ENCODE measurements at regions not wholly inside any gene's neighbourhood (a gene's known extent, or its start where the extent isn't known, plus 50 kb on each side); places are given as distances from the start of the nearest gene placed in this dataset.
"Not testable (repeated sequence)": the region's sequence is repeated elsewhere in the genome, so short reads cannot be mapped to it uniquely, and the experiment has no call there.

GRCh38 chr6:60765331-60765730 lies 1520.7 kb downstream of the KHDRBS2 start:
- TF ChIP-seq CTCF (IDR thresholded peaks at IDR 0.05; ENCODE audit: low read length); EZH2 (optimal IDR thresholded peaks at IDR 0.05; ENCODE audit: low read depth, low read length); EZH2phosphoT487 (IDR thresholded peaks at IDR 0.05; ENCODE audit: low read length): not testable (repeated sequence)
